Gastrocnemius medialis (tissue), 4 donors: ENCODE measurements at regions not wholly inside any gene's neighbourhood (a gene's known extent, or its start where the extent isn't known, plus 50 kb on each side); places are given as distances from the start of the nearest gene placed in this dataset.

Source experiments
- ATAC-seq, 2 donors: fragments of 150-250 bp; one replicate each; pipeline ENCODE4 v1.9.1; 2016
- DNase-seq, 2 donors: peaks; one replicate each; pipeline ENCODE4 v3.0.0-alpha.2; 2019
- H3K27ac ChIP-seq, 4 donors: fragments of 200-600 bp; sonication (generic); 1 replicate in 1 of 4; 2 replicates in 3 of 4; pipeline ENCODE4 v1.5.1; 2016 to 2018; ENCODE audit warnings: mild to moderate bottlenecking in 2 of 4, moderate library complexity in 1 of 4
- H3K27me3 ChIP-seq, 3 donors: fragments of 200-600 bp; sonication (generic) in 2 of 3; 1 replicate in 1 of 3; 2 replicates in 2 of 3; pipeline versions ENCODE4 v1.5.1 to v1.6.0; 2016 to 2019; ENCODE audit warnings: mild to moderate bottlenecking in 1 of 3, moderate library complexity in 1 of 3
- H3K36me3 ChIP-seq, 2 donors: fragments of 200-600 bp; sonication (generic) in 1 of 2; one replicate each; pipeline ENCODE4 v1.5.1; 2017 to 2018
- H3K4me1 ChIP-seq, 2 donors: fragments of 200-600 bp; sonication (generic) in 1 of 2; one replicate each; pipeline ENCODE4 v1.5.1; 2016 to 2017; ENCODE audit warnings: mild to moderate bottlenecking in 2 of 2
- H3K4me3 ChIP-seq, 4 donors: fragments of 200-600 bp; sonication (generic) in 3 of 4; 1 replicate in 1 of 4; 2 replicates in 3 of 4; pipeline ENCODE4 v1.5.1; 2016 to 2019; ENCODE audit warnings: mild to moderate bottlenecking in 2 of 4
- H3K9me3 ChIP-seq, 3 donors: fragments of 200-600 bp; sonication (generic) in 2 of 3; 1 replicate in 1 of 3; 2 replicates in 2 of 3; pipeline ENCODE4 v1.5.1; 2016 to 2019
- CTCF ChIP-seq, 5 experiments: fragments of 450-650 bp in 3 of 5; fragments of 200-600 bp in 2 of 5; sonication (generic) in 2 of 5; IDR thresholded peaks in 4 of 5; conservative IDR thresholded peaks in 1 of 5; 1 replicate in 4 of 5; 2 replicates in 1 of 5; pipeline ENCODE4 v1.5.1; 2016 to 2019; ENCODE audit warnings: antibody characterized with exemption in 5 of 5, mild to moderate bottlenecking in 3 of 5, moderate library complexity in 3 of 5
- POLR2A ChIP-seq, 2 donors: fragments of 450-650 bp; IDR thresholded peaks; one replicate each; pipeline ENCODE4 v1.6.1; 2017; ENCODE audit warnings: antibody characterized with exemption in 2 of 2, mild to moderate bottlenecking in 2 of 2, moderate library complexity in 2 of 2
- in situ Hi-C, 4 donors: fragments of 200-750 bp; cut with MboI; loops; one replicate each; pipeline versions ENCODE4 v1.15.0 to v1.8.0; 2017; ENCODE audit warnings: low sequenced_read_pairs in 4 of 4
- intact Hi-C: fragments of 100-400 bp; cut with DNase I; formaldehyde crosslinking; loops from one replicate; pipeline ENCODE4 v1.15.1; 2023; ENCODE audit warnings: low total_unique reads

GRCh38 chr21:25292396-25292795 is 314.9 kb downstream of the MRPL39 start:
- in situ Hi-C loops, result no loop called here

GRCh38 chr21:25283720-25284119 is 323.6 kb downstream of the MRPL39 start:
- Histone ChIP-seq H3K4me1 (no peaks in the 10 kb centered on the region), H3K4me3 (no peak overlapping the region), H3K27ac (no peak overlapping the region), H3K9me3 (no peaks in the 10 kb centered on the region), H3K27me3 (no peaks in the 10 kb centered on the region), H3K36me3 (no peaks in the 10 kb centered on the region)
- TF ChIP-seq POLR2A (IDR thresholded peaks at IDR 0.05), result no peak
- no peak for TF ChIP-seq CTCF (IDR thresholded peaks at IDR 0.05 in 4 of 5, conservative IDR thresholded peaks at IDR 0.05 in 1 of 5)
- no peak for DNase-seq
- ATAC-seq, result no peak
- in situ Hi-C loops (no loop called here), intact Hi-C loops (no loop called here)

More at GRCh38 chr21:25292396-25292795, 314.9 kb downstream of the MRPL39 start:
- ATAC-seq (no peak), DNase-seq (no peak)
- intact Hi-C loops, result no loop called here
- Histone ChIP-seq H3K9me3 (no peaks in the 10 kb centered on the region), H3K36me3 (no peaks in the 10 kb centered on the region), H3K27ac (no peak overlapping the region), H3K4me3 (no peak overlapping the region), H3K27me3 (no peaks in the 10 kb centered on the region), H3K4me1 (no peaks in the 10 kb centered on the region)
- no peak for TF ChIP-seq POLR2A (IDR thresholded peaks at IDR 0.05)
- TF ChIP-seq CTCF (IDR thresholded peaks at IDR 0.05 in 4 of 5, conservative IDR thresholded peaks at IDR 0.05 in 1 of 5), result no peak

- TF ChIP-seq CTCF (IDR thresholded peaks at IDR 0.05 in 4 of 5, conservative IDR thresholded peaks at IDR 0.05 in 1 of 5), result no peak
- no peak for TF ChIP-seq POLR2A (IDR thresholded peaks at IDR 0.05)
- no peak for DNase-seq
- no peak for ATAC-seq
- intact Hi-C loops, result no loop called here
- in situ Hi-C loops, result no loop called here
- Histone ChIP-seq H3K27ac (no peak overlapping the region), H3K9me3 (no peaks in the 10 kb centered on the region), H3K36me3 (no peaks in the 10 kb centered on the region), H3K27me3 (no peaks in the 10 kb centered on the region), H3K4me3 (no peak overlapping the region), H3K4me1 (no peaks in the 10 kb centered on the region)
Observed at GRCh38 chr21:25281134-25281533, 326.1 kb downstream of the MRPL39 start.

GRCh38 chr21:25280061-25280460 is 327.2 kb downstream of the MRPL39 start:
- in situ Hi-C loops (no loop called here), intact Hi-C loops (no loop called here)
- no peaks in the 10 kb centered on the region for H3K27me3 ChIP-seq
- no peak overlapping the region for H3K27ac ChIP-seq
- no peaks in the 10 kb centered on the region for H3K9me3 ChIP-seq
- no peak for TF ChIP-seq CTCF (IDR thresholded peaks at IDR 0.05 in 4 of 5, conservative IDR thresholded peaks at IDR 0.05 in 1 of 5)
- no peak for TF ChIP-seq POLR2A (IDR thresholded peaks at IDR 0.05)
- H3K4me1 ChIP-seq, result no peaks in the 10 kb centered on the region
- ATAC-seq, result no peak
- H3K36me3 ChIP-seq, result no peaks in the 10 kb centered on the region
- DNase-seq, result no peak
- H3K4me3 ChIP-seq, result no peak overlapping the region

GRCh38 chr21:25273959-25274358 is 333.3 kb downstream of the MRPL39 start:
- no peak for TF ChIP-seq POLR2A (IDR thresholded peaks at IDR 0.05)
- TF ChIP-seq CTCF (IDR thresholded peaks at IDR 0.05 in 4 of 5, conservative IDR thresholded peaks at IDR 0.05 in 1 of 5), result no peak
- Histone ChIP-seq H3K4me1 (no peaks in the 10 kb centered on the region), H3K9me3 (no peaks in the 10 kb centered on the region), H3K36me3 (no peaks in the 10 kb centered on the region), H3K27ac (no peak overlapping the region), H3K27me3 (no peaks in the 10 kb centered on the region), H3K4me3 (no peak overlapping the region)
- no peak for DNase-seq
- intact Hi-C loops (no loop called here), in situ Hi-C loops (no loop called here)
- ATAC-seq, result no peak
